SK-N-SH (cell line): ENCODE measurements at regions not wholly inside any gene's neighbourhood (a gene's known extent, or its start where the extent isn't known, plus 50 kb on each side); places are given as distances from the start of the nearest gene placed in this dataset.

Experiments used
- CHD2 ChIP-seq: fragments of 150-350 bp; IDR thresholded peaks from 2 replicates; pipeline ENCODE4 v1.6.1; 2018; ENCODE audit warnings: low read length; ENCODE audit not compliant: partially characterized antibody
- CTCF ChIP-seq: fragments of 200-600 bp; sonication (generic); IDR thresholded peaks from 2 replicates; pipeline ENCODE4 v1.6.1; 2017; ENCODE audit warnings: antibody characterized with exemption, mild to moderate bottlenecking, moderate library complexity
- EP300 ChIP-seq, 2 experiments: IDR thresholded peaks; 2 replicates each; pipeline versions ENCODE4 v1.4.0 to v1.6.1; 2012; ENCODE audit warnings: borderline replicate concordance in 1 of 2, low read depth in 1 of 2, low read length in 1 of 2
- EZH2phosphoT487 ChIP-seq: fragments of 200-600 bp; sonication (generic); IDR thresholded peaks from 2 replicates; pipeline ENCODE4 v1.6.1; 2017; ENCODE audit warnings: low read depth, mixed run types, mild to moderate bottlenecking, antibody characterized with exemption, moderate library complexity, borderline replicate concordance
- FOSL2 ChIP-seq: IDR thresholded peaks from 2 replicates; pipeline ENCODE4 v1.4.0; 2012; ENCODE audit warnings: low read depth, mild to moderate bottlenecking, moderate library complexity, borderline replicate concordance
- FOXM1 ChIP-seq: IDR thresholded peaks from 2 replicates; pipeline ENCODE4 v1.4.0; 2012; ENCODE audit warnings: low read depth, mild to moderate bottlenecking
- MAX ChIP-seq: IDR thresholded peaks from 2 replicates; pipeline ENCODE4 v1.4.0; 2012; ENCODE audit warnings: low read depth
- NRF1 ChIP-seq: IDR thresholded peaks from 2 replicates; pipeline ENCODE4 v1.6.1; 2012; ENCODE audit warnings: low read depth, mild to moderate bottlenecking, low read length
- PBX3 ChIP-seq: IDR thresholded peaks from 2 replicates; pipeline ENCODE4; 2012
- SMC3 ChIP-seq: IDR thresholded peaks from 2 replicates; pipeline ENCODE4 v1.6.1; 2012; ENCODE audit warnings: low read depth, low read length, improper control_type of control experiment
- TAF1 ChIP-seq: IDR thresholded peaks from 2 replicates; pipeline ENCODE4 v1.6.1; 2012; ENCODE audit warnings: low read depth, mild to moderate bottlenecking, low read length, moderate library complexity, borderline replicate concordance
- USF2 ChIP-seq: fragments of 150-350 bp; IDR thresholded peaks from 2 replicates; pipeline ENCODE4 v1.6.1; 2017; ENCODE audit warnings: antibody characterized with exemption, low read length, low read depth, borderline replicate concordance

- TF ChIP-seq CTCF (no peak), CHD2 (no peak), NRF1 (no peak), FOSL2 (no peak), USF2 (no peak), PBX3 (no peak), EZH2phosphoT487 (no peak), FOXM1 (no peak), SMC3 (no peak), TAF1 (no peak), MAX (no peak), EP300 (IDR thresholded peaks at IDR 0.05; ENCODE audit: borderline replicate concordance in 1 of 2, low read depth in 1 of 2, low read length in 1 of 2) (no peak)
Measured at GRCh38 chr6:148110925-148111324, 231.7 kb upstream of the SASH1 start.
